Endothelial cell of umbilical vein (primary cell): ENCODE measurements at regions not wholly inside any gene's neighbourhood (a gene's known extent, or its start where the extent isn't known, plus 50 kb on each side); places are given as distances from the start of the nearest gene placed in this dataset.
A peak's percentile ranks its signal among the peaks of the same experiment; 100 is the strongest.

Experiments used
- BruUV-seq: library from RNA; stranded (reverse); fragments of 400-500 nt; replicated peaks from 2 replicates; lab custom pipeline; 2021; lab: Mats Ljungman, UMichigan
- CTCF ChIA-PET: fragments of 300-600, 350-600 bp; sonication (Branson Sonifier 250); formaldehyde crosslinking; loops from one replicate; lab custom pipeline; 2021; ENCODE audit warnings: antibody characterized with exemption, inconsistent platforms; lab: Charles Lee
- POLR2A ChIA-PET: fragments of 300-600, 350-600 bp; sonication (Branson Sonifier 250); formaldehyde crosslinking; loops from one replicate; lab custom pipeline; 2021; ENCODE audit warnings: antibody characterized with exemption, inconsistent platforms; lab: Charles Lee
- DNase-seq: peaks from one replicate; pipeline ENCODE4 v3.0.0-alpha.2; 2011; ENCODE audit warnings: low read depth, low spot score
- FAIRE-seq: peaks from 2 replicates; lab custom pipeline; 2011; peaks lifted over from hg19 to GRCh38; lab: Jason Lieb, UNC
- H2AFZ ChIP-seq: 2 replicates; pipeline ENCODE4 v1.6.0; 2012; ENCODE audit warnings: low read depth, low read length, control low read depth, inconsistent platforms
- H3K27ac ChIP-seq: 2 replicates; pipeline ENCODE4 v1.5.1; 2011; ENCODE audit warnings: low read depth, mild to moderate bottlenecking, control low read depth, low read length, moderate library complexity; ENCODE audit not compliant: insufficient read depth
- H3K27me3 ChIP-seq, 2 experiments: 2 replicates each; pipeline versions ENCODE4 v1.6.0 to v1.6.1; 2011; ENCODE audit warnings: low read length in 2 of 2, mixed read lengths in 1 of 2; ENCODE audit not compliant: control insufficient read depth in 2 of 2, insufficient read depth in 2 of 2
- H3K36me3 ChIP-seq, 2 experiments: 2 replicates in 1 of 2; 3 replicates in 1 of 2; pipeline ENCODE4 v1.5.1; 2011; ENCODE audit warnings: low read length in 2 of 2, mild to moderate bottlenecking in 1 of 2, moderate library complexity in 1 of 2; ENCODE audit not compliant: control insufficient read depth in 2 of 2, insufficient read depth in 2 of 2; ENCODE audit errors: extremely low read depth in 1 of 2
- H3K4me1 ChIP-seq: 3 replicates; pipeline ENCODE4 v1.5.1; 2011; ENCODE audit warnings: mild to moderate bottlenecking, low read length; ENCODE audit not compliant: control insufficient read depth, insufficient read depth; ENCODE audit errors: extremely low read depth
- H3K4me2 ChIP-seq: 2 replicates; pipeline ENCODE4 v1.6.1; 2011; ENCODE audit warnings: low read length, control low read depth, mixed read lengths; ENCODE audit not compliant: insufficient read depth
- H3K4me3 ChIP-seq, 3 experiments: fragments of 200-600 bp in 1 of 3; sonication (generic), shearing (Covaris generic) in 1 of 3; replicated peaks in 1 of 3; 2 replicates each; pipeline ENCODE4 v1.5.1; 2011 to 2016; ENCODE audit warnings: control low read depth in 3 of 3, low read length in 3 of 3, mild to moderate bottlenecking in 2 of 3, inconsistent platforms in 1 of 3, low read depth in 1 of 3, moderate library complexity in 1 of 3; ENCODE audit not compliant: insufficient read depth in 1 of 3
- H3K79me2 ChIP-seq: 2 replicates; pipeline ENCODE4 v1.6.0; 2012; ENCODE audit warnings: low read length, inconsistent platforms; ENCODE audit not compliant: control insufficient read depth, insufficient read depth
- H3K9ac ChIP-seq: replicated peaks from 2 replicates; pipeline ENCODE3; 2011; ENCODE audit warnings: low read length, control low read depth; ENCODE audit not compliant: insufficient read depth; ENCODE audit errors: extremely low read depth
- H3K9me1 ChIP-seq: replicated peaks from 3 replicates; pipeline ENCODE4 v1.6.0; 2011; ENCODE audit warnings: mild to moderate bottlenecking, low read length; ENCODE audit not compliant: control insufficient read depth, insufficient read depth; ENCODE audit errors: extremely low read depth
- H3K9me3 ChIP-seq: replicated peaks from 2 replicates; pipeline ENCODE4 v1.5.1; 2012; ENCODE audit warnings: low read length, inconsistent platforms; ENCODE audit not compliant: control insufficient read depth, insufficient read depth
- H4K20me1 ChIP-seq: replicated peaks from 2 replicates; pipeline ENCODE3; 2011; ENCODE audit warnings: mild to moderate bottlenecking, low read length; ENCODE audit not compliant: control insufficient read depth, insufficient read depth; ENCODE audit errors: extremely low read depth
- EZH2 ChIP-seq: IDR thresholded peaks from 2 replicates; pipeline ENCODE4 v1.6.1; 2012; ENCODE audit warnings: borderline replicate concordance, low read depth, mild to moderate bottlenecking, moderate library complexity, low read length, inconsistent platforms; ENCODE audit not compliant: severe bottlenecking
- FOS ChIP-seq: IDR thresholded peaks from 2 replicates; pipeline ENCODE4 v1.6.1; 2011; ENCODE audit warnings: mild to moderate bottlenecking, low read length, moderate library complexity, borderline replicate concordance; ENCODE audit not compliant: insufficient read depth
- GATA2 ChIP-seq: IDR thresholded peaks from 2 replicates; pipeline ENCODE4 v1.7.0; 2011; ENCODE audit warnings: low read depth, mild to moderate bottlenecking, moderate library complexity, mixed read lengths, low read length; ENCODE audit not compliant: insufficient read length, insufficient read depth
- JUN ChIP-seq: IDR thresholded peaks from 2 replicates; pipeline ENCODE4 v1.6.1; 2011; ENCODE audit warnings: borderline replicate concordance, low read depth; ENCODE audit not compliant: insufficient read length, insufficient read depth
- MYC ChIP-seq: IDR thresholded peaks from one replicate; pipeline ENCODE4 v1.6.1; 2011; ENCODE audit warnings: mild to moderate bottlenecking, low read depth, low read length
- POLR2A ChIP-seq: IDR thresholded peaks from 2 replicates; pipeline ENCODE4 v1.6.1; 2012; ENCODE audit warnings: low read depth, mild to moderate bottlenecking, control low read depth, low read length
- POLR2AphosphoS5 ChIP-seq: IDR thresholded peaks from 2 replicates; pipeline ENCODE4 v1.6.1; 2012; ENCODE audit warnings: low read depth, mild to moderate bottlenecking, control low read depth, low read length, moderate library complexity; ENCODE audit not compliant: insufficient read depth
- dilution Hi-C: fragments of 300-500 bp; cut with MboI; formaldehyde crosslinking; loops from one replicate; pipeline ENCODE4 v1.15.0; 2019; ENCODE audit warnings: low sequenced_read_pairs; ENCODE audit not compliant: extremely low pct_ligation_motif_present
- intact Hi-C: fragments of 100-400 bp; cut with micrococcal nuclease; formaldehyde crosslinking; loops from one replicate; pipeline ENCODE4 v1.10.0; 2022
- TF ChIP-seq, protein P1 (sequence below): IDR thresholded peaks from 2 replicates; pipeline ENCODE4 v1.6.1; 2011; ENCODE audit not compliant: insufficient read depth, insufficient read length
- TF ChIP-seq, protein P2 (sequence below), 2 donors: IDR thresholded peaks; 1 replicate in 1 of 2; 2 replicates in 1 of 2; pipeline ENCODE4 v1.5.1; 2011; ENCODE audit warnings: low read length in 2 of 2, mild to moderate bottlenecking in 2 of 2, moderate library complexity in 2 of 2, control low read depth in 1 of 2, inconsistent platforms in 1 of 2, low read depth in 1 of 2; ENCODE audit not compliant: insufficient read depth in 1 of 2; ENCODE audit errors: extremely low read depth in 1 of 2

DNA sequence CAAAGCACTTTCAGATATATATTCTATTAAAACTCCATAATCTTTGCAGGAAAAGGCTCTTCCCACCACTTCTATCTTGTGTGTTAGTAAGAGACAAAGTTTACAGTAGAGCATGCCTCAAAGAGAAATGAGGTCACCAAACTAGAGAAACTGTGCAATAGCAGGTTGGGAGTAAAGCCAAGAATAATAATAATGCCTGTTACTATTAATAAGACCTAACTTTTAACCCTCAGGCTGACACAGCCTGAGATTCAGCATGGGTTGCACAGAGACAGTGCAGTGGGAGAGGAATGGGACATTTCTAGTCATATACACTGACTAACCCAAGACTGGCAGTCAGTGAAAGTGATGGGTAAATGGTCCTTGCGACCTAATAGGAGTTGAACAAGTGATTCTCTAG is 320.2 kb upstream of the NFIA start:
- Histone ChIP-seq H3K9me1 (no peaks in the 10 kb centered on the region), H3K4me3 (no peak overlapping the region), H4K20me1 (no peaks in the 10 kb centered on the region), H2AFZ (no peak overlapping the region), H3K27me3 (no peaks in the 10 kb centered on the region), H3K79me2 (no peaks in the 10 kb centered on the region), H3K27ac (no peak overlapping the region), H3K36me3 (no peaks in the 10 kb centered on the region), H3K9me3 (no peaks in the 10 kb centered on the region), H3K4me1 (peaks cover 13% of the 10 kb centered on the region), H3K4me2 (peak overlapping the region; percentile 14), H3K9ac (no peak overlapping the region)
- ChIA-PET CTCF (interaction anchor here (1.2 kb wide), 1 partner anchor 481 kb away, joined by 9 read pairs; no protein-coding TSS in a partner anchor), POLR2A (no interaction called here)
- dilution Hi-C loops (no loop called here), intact Hi-C loops (loop anchor here (5.0 to 10.0 kb wide), 4 partner anchors 140 to 283 kb away; no protein-coding TSS in a partner anchor)
- DNase-seq = peak; percentile 83
- BruUV-seq = no TSS peak
- TF ChIP-seq FOS (peak; percentile 31), GATA2 (peak; percentile 11), POLR2A (no peak), JUN (peak; percentile 39)
- FAIRE-seq = peak; percentile 87

DNA sequence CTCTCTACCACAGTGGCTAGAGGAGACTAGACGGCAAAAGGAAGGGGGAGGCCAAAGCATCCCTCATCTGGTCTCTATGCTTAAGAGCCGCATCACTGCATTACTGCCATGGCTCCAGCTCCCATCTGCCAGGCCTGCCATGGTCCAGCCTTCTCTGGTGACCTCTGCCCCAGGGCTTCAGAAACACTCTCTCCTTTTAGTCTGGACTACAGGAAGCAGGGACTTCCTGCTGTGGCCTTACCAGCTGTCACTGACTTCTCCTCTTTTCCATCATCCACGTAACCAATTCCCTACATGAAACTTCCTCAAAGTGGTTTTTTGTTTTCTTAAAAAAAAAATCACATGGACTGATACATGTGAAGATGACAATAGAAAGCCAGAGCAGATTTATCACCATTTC is 323.1 kb upstream of the NFIA start:
- intact Hi-C loops = no loop called here
- no peak overlapping the region for H3K27ac ChIP-seq
- H3K4me3 ChIP-seq = no peak overlapping the region
- H2AFZ ChIP-seq = no peak overlapping the region
- no peaks in the 10 kb centered on the region for H3K9me1 ChIP-seq
- TF ChIP-seq POLR2A (no peak), GATA2 (no peak), FOS (no peak), POLR2AphosphoS5 (no peak), EZH2 (no peak), MYC (no peak), JUN (no peak)
- TF ChIP-seq, protein P1, sequence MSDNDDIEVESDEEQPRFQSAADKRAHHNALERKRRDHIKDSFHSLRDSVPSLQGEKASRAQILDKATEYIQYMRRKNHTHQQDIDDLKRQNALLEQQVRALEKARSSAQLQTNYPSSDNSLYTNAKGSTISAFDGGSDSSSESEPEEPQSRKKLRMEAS = no peak
- TF ChIP-seq, protein P2, sequence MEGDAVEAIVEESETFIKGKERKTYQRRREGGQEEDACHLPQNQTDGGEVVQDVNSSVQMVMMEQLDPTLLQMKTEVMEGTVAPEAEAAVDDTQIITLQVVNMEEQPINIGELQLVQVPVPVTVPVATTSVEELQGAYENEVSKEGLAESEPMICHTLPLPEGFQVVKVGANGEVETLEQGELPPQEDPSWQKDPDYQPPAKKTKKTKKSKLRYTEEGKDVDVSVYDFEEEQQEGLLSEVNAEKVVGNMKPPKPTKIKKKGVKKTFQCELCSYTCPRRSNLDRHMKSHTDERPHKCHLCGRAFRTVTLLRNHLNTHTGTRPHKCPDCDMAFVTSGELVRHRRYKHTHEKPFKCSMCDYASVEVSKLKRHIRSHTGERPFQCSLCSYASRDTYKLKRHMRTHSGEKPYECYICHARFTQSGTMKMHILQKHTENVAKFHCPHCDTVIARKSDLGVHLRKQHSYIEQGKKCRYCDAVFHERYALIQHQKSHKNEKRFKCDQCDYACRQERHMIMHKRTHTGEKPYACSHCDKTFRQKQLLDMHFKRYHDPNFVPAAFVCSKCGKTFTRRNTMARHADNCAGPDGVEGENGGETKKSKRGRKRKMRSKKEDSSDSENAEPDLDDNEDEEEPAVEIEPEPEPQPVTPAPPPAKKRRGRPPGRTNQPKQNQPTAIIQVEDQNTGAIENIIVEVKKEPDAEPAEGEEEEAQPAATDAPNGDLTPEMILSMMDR (IDR thresholded peaks at IDR 0.05; ENCODE audit: extremely low read depth in 1 of 2, insufficient read depth in 1 of 2, low read depth in 1 of 2, low read length in 2 of 2) = no peak
- H3K9ac ChIP-seq = no peak overlapping the region
- CTCF ChIA-PET = interaction anchor here (1.9 kb wide), 1 partner anchor 478 kb away, joined by 8 read pairs; no protein-coding TSS in a partner anchor
- dilution Hi-C loops = no loop called here
- no peaks in the 10 kb centered on the region for H3K36me3 ChIP-seq
- FAIRE-seq (no peak), DNase-seq (no peak)
- no peaks in the 10 kb centered on the region for H3K9me3 ChIP-seq
- peaks cover 13% of the 10 kb centered on the region for H3K4me1 ChIP-seq
- H3K27me3 ChIP-seq = no peaks in the 10 kb centered on the region
- no peak overlapping the region for H3K4me2 ChIP-seq
- POLR2A ChIA-PET = no interaction called here
- BruUV-seq = no TSS peak
- no peaks in the 10 kb centered on the region for H3K79me2 ChIP-seq
- no peaks in the 10 kb centered on the region for H4K20me1 ChIP-seq
